ENCODE measurements at regions not wholly inside any gene's neighbourhood (a gene's known extent, or its start where the extent isn't known, plus 50 kb on each side); places are given as distances from the start of the nearest gene placed in this dataset.

GRCh38 chr10:83538047-83538446 lies 601.3 kb upstream of the GHITM start:
- no peaks in the 10 kb centered on the region for H3K79me2 ChIP-seq (ENCODE audit: low read length)
- no peak overlapping the region for H3K4me3 ChIP-seq (ENCODE audit: low read length)
- no peak overlapping the region for H3K27ac ChIP-seq (ENCODE audit: low read length)
- no peak overlapping the region for H3K4me2 ChIP-seq (ENCODE audit: low read length)
- TF ChIP-seq EZH2phosphoT487 (IDR thresholded peaks at IDR 0.05; ENCODE audit: low read depth) (no peak), CTCF (IDR thresholded peaks at IDR 0.05; ENCODE audit: low read depth, low read length) (no peak)
- no peak overlapping the region for H2AFZ ChIP-seq (ENCODE audit: low read depth, low read length)
- no peaks in the 10 kb centered on the region for H3K27me3 ChIP-seq (ENCODE audit: low read depth, low read length)
- peaks cover 30% of the 10 kb centered on the region for H3K4me1 ChIP-seq (ENCODE audit: low read length)
- H3K36me3 ChIP-seq (replicated peaks; ENCODE audit: low read depth, low read length), result no peaks in the 10 kb centered on the region
- no peak overlapping the region for H3K9ac ChIP-seq (ENCODE audit: low read length)
- no peaks in the 10 kb centered on the region for H3K9me3 ChIP-seq (ENCODE audit: insufficient read depth, low read length)
- H4K20me1 ChIP-seq (ENCODE audit: insufficient read depth, low read length), result no peaks in the 10 kb centered on the region

- Histone ChIP-seq H3K9ac (ENCODE audit: low read length) (no peak overlapping the region), H3K36me3 (replicated peaks; ENCODE audit: low read depth, low read length) (no peaks in the 10 kb centered on the region), H3K27me3 (ENCODE audit: low read depth, low read length) (no peaks in the 10 kb centered on the region), H3K27ac (ENCODE audit: low read length) (peak overlapping the region; percentile 72), H3K4me3 (ENCODE audit: low read length) (peak overlapping the region; percentile 40; the same call in 1 of the 2 replicates), H2AFZ (ENCODE audit: low read depth, low read length) (0 out of 2 replicates have a peak overlapping the region, but pooled peaks have one; percentile 31), H3K9me3 (ENCODE audit: insufficient read depth, low read length) (no peaks in the 10 kb centered on the region), H3K4me1 (ENCODE audit: low read length) (peaks cover 33% of the 10 kb centered on the region), H3K79me2 (ENCODE audit: low read length) (no peaks in the 10 kb centered on the region), H4K20me1 (ENCODE audit: insufficient read depth, low read length) (no peaks in the 10 kb centered on the region), H3K4me2 (ENCODE audit: low read length) (peak overlapping the region; percentile 68)
- TF ChIP-seq EZH2phosphoT487 (IDR thresholded peaks at IDR 0.05; ENCODE audit: low read depth) (no peak), CTCF (IDR thresholded peaks at IDR 0.05; ENCODE audit: low read depth, low read length) (no peak)
These were observed 599.6 kb upstream of the GHITM start for GRCh38 chr10:83539528-83540308.

GRCh38 chr10:83541046-83541445 lies 598.3 kb upstream of the GHITM start:
- Histone ChIP-seq H3K9ac (ENCODE audit: low read length) (no peak overlapping the region), H2AFZ (ENCODE audit: low read depth, low read length) (no peak overlapping the region), H3K36me3 (replicated peaks; ENCODE audit: low read depth, low read length) (no peaks in the 10 kb centered on the region), H3K4me3 (ENCODE audit: low read length) (no peak overlapping the region), H3K4me2 (ENCODE audit: low read length) (peak overlapping the region; percentile 68; the same call in 1 of the 2 replicates), H3K4me1 (ENCODE audit: low read length) (peaks cover 40% of the 10 kb centered on the region), H3K9me3 (ENCODE audit: insufficient read depth, low read length) (no peaks in the 10 kb centered on the region), H3K27me3 (ENCODE audit: low read depth, low read length) (no peaks in the 10 kb centered on the region), H4K20me1 (ENCODE audit: insufficient read depth, low read length) (no peaks in the 10 kb centered on the region), H3K27ac (ENCODE audit: low read length) (no peak overlapping the region), H3K79me2 (ENCODE audit: low read length) (no peaks in the 10 kb centered on the region)
- no peak for TF ChIP-seq EZH2phosphoT487 (IDR thresholded peaks at IDR 0.05; ENCODE audit: low read depth)
- TF ChIP-seq CTCF (IDR thresholded peaks at IDR 0.05; ENCODE audit: low read depth, low read length), result no peak

GRCh38 chr10:83542774-83543411 lies 596.4 kb upstream of the GHITM start:
- H3K9me3 ChIP-seq (ENCODE audit: insufficient read depth, low read length), result no peaks in the 10 kb centered on the region
- H3K79me2 ChIP-seq (ENCODE audit: low read length), result no peaks in the 10 kb centered on the region
- TF ChIP-seq CTCF (IDR thresholded peaks at IDR 0.05; ENCODE audit: low read depth, low read length), result no peak
- TF ChIP-seq EZH2phosphoT487 (IDR thresholded peaks at IDR 0.05; ENCODE audit: low read depth), result no peak
- peaks cover 51% of the 10 kb centered on the region for H3K4me1 ChIP-seq (ENCODE audit: low read length)
- no peaks in the 10 kb centered on the region for H3K36me3 ChIP-seq (replicated peaks; ENCODE audit: low read depth, low read length)
- H3K27ac ChIP-seq (ENCODE audit: low read length), result no peak overlapping the region
- H3K27me3 ChIP-seq (ENCODE audit: low read depth, low read length), result no peaks in the 10 kb centered on the region
- H4K20me1 ChIP-seq (ENCODE audit: insufficient read depth, low read length), result no peaks in the 10 kb centered on the region
- H3K4me2 ChIP-seq (ENCODE audit: low read length), result no peak overlapping the region
- no peak overlapping the region for H3K4me3 ChIP-seq (ENCODE audit: low read length)
- H2AFZ ChIP-seq (ENCODE audit: low read depth, low read length), result no peak overlapping the region
- H3K9ac ChIP-seq (ENCODE audit: low read length), result no peak overlapping the region
